HK-2 (cell line): ENCODE measurements at regions not wholly inside any gene's neighbourhood (a gene's known extent, or its start where the extent isn't known, plus 50 kb on each side); places are given as distances from the start of the nearest gene placed in this dataset.
"Not testable (repeated sequence)": the region's sequence is repeated elsewhere in the genome, so short reads cannot be mapped to it uniquely, and the experiment has no call there.

Experiments
- DNase-seq: peaks from one replicate; pipeline ENCODE4 v3.0.0-alpha.2; 2018; ENCODE audit not compliant: unreplicated experiment

DNA sequence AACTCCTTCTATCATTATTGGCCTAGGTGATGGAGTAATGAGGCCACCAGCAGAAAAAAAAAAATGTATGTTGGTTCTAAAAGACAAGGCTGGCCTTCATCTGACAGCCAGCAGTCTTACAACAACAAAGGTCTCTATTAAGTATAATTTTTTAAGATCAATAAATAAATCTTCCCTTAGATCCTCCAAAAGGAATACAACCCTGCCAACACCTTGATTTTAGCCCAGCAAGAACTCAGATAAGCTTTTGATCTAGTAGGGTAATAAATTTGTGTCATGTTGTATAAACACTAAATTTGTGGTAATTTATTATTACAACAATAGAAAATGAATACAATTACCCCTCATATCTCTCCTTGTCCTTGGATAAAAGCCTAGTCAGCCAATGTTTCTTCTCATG, 633.2 kb upstream of the FAM174A start:
- DNase-seq = no peak

DNA sequence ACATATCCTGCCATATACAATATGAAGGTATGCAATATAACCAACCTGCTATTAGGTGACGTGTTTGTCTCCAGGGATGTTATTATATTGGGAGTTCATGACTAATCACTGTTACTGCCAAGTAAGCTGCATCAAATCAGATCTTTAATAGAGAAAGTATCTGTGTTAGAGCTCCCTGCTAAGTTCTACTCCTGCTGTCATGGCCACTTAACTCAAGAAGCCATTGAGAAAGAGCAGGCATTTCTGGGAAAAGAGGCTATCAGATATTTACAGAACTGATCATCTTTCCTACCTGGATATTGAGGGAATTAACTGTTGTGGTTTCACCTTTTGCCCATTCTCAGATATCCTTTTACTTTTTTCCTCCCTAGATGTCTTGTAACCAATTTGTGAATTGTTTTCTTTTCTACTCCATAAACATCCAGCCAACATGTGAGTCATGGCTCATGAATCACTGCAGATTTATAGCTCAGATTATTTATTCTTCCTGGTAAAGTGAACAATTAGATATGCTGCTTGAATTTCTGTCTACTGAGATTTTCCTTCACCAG, 634.8 kb upstream of the FAM174A start:
- DNase-seq = no peak

DNA sequence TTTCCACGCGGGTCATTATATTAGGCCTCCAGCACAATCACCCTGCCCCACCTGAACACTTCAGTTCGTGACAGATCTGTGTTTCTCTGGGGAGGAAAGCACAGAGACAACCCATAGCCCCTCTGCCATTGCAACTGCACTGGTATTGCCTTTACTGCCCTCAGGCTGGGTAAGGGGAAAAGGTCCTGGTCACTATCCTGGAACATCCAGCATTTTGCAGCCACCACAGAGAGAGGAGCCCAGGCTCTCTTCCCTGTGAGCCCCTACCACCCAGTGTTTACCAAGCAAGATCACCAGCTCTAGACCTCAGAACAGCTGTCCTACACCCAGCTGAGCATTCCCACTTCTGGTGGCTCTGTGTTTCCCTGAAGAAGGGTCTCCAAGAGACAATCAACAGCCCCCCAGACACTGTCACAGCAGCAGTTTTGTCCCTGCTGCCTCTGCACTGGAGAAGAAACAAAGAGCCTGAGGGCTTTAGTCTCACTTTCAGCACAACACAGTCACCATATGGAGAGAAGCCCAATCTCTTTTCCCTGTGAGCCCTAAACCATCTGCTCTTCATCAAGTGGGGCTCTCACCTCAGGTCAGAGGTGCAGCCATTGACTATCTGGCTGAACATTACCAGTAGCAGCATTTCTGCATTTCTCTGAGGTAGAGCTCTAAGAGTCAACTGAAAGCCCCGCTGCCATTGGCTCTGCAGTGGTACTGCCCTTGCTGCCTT, 655.2 kb upstream of the FAM174A start:
- DNase-seq = no peak

DNA sequence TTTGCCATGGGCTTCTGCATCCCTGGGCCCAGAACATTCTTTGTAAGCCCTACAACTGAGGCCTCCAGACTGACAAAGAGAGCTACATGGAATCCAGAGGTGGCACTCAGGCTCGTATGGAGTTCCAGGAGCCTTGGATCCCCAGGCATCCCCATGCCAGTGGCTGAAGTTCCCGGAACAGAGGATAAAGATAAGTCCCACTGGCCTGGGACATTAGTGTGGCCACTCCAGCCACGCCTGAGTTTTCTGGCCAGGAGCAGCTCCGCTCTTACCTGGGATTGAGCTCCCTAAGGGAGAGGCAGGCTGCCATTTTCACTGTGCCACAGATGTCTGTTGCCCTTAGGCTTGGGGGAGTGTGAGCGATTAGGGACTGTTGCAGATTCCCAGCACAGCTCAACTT, 656.3 kb upstream of the FAM174A start:
- no peak for DNase-seq

DNA sequence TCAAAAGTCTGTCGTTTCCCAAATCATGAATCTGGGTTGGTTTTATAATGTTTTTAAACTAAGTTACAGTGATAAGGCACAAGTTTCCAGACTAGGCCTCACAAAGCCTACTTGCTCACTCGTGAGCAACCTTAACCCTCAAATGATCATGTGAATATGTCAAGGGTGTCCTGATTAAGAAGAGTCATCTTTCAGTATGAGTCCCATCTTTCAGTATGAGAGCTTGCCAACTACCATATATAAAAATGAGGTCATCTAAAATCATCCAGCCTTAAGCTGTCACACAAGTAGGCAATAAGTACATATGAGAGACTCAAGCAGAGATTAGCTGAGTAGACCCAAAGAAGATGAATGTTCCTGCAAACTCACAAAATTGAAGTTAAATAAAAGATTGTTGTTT, 668.4 kb upstream of the FAM174A start:
- no peak for DNase-seq

DNA sequence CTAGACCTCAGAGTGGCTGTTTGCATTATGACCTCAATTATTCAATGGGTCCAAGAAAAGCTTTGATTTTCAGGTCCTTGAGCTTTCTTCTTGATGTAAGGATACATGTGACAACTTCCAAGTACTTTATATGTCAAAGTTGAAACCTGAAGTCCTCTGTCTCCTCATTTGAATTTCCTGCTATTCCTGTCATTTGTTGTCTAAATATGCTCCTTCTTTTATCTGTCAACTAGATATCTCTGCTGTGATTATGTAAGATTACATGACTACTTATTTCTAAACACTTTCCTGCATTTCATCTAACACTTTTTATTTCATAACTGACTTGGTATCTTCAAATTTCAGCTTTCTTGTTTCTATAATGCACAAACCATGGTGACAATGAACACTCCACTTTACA, 670.0 kb upstream of the FAM174A start:
- no peak for DNase-seq

DNA sequence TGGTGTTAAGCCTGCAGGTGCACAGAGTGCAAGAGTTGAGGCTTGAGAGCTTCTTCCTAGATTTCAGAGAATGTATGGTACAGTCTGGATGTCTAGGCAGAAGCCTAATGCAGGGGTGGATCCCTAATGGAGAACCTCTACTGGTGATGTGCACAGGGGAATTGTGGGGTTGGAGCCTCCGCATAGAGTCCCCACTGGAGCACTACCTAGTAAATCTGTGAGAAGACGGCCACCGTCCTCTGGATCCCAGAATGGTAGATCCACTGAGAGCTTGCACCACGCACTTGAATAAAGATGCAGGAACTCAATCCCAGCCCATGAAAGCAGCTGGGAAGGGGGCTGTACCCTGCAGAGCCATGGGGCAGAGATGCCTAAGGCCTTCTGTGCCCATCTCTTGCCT, 699.4 kb upstream of the FAM174A start:
- no peak for DNase-seq

DNA sequence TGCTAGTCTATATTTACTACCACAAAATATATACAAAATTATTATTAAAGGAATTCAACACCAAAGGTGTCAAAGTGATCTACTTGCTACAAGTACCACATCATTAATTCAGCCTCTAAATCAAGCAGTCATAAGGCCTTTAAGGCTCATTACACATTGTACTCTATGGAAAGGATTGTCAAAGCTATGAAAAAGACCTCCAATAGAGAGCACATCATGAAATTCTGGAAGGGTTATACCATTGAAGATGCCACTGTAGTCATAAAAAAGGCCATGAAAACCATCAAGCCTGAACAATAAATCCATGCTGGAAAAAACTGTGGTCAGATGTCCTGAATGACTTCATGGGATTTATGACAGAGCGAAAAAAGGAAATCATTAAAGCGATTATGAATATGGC, 708.0 kb upstream of the FAM174A start:
- DNase-seq = no peak

DNA sequence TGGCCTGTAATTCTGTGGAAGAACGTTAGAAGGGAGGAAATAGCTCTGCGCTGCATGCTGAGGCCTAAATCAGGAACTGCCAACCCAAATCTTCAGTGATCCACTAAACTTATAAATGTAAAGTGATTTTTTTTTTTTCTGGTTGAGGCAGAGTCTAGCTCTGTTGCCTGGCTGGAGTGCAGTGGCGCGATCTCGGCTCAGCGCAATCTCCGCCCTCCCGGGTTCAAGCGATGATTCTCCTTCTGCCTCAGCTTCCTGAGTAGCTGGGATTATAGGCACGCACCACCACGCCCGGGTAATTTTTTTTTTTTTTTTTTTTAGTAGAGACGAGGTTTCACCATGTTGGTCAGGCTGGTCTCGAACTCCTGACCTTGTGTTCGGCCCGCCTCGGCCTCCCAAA, 717.4 kb upstream of the FAM174A start:
- no peak for DNase-seq

DNA sequence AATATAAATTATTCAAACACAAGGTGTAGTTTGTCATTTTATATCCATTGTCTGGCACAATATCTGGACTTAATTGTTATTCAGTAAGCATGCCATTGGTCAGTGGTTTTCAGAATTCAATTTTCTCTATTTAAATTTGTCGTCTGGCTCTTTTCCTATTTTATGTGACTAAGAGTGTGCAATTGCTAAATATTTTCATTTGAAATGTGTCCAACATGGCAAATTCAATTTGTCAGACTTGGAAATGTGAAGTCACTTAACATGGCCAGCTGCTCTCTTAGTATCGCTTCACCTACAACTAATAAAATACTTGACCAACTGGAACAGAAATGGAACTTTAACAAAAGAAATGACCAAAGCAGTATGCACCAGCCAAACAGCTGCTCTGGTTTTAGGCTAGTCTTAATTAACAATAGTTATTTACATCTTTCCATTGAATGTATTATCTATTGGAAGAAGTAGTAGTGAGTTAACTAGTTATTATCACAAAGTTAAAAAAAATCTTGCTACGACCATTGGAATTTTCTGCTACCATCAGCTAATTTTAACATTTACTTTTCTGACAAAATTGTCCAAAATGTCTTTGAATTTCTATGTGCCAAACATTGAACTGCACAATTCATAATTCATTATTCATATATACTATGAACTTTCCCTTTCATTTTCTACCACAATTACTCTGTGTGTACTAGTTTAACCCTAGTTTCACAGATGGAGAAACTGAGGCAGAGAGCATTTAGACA, 720.7 kb upstream of the FAM174A start:
- no peak for DNase-seq

DNA sequence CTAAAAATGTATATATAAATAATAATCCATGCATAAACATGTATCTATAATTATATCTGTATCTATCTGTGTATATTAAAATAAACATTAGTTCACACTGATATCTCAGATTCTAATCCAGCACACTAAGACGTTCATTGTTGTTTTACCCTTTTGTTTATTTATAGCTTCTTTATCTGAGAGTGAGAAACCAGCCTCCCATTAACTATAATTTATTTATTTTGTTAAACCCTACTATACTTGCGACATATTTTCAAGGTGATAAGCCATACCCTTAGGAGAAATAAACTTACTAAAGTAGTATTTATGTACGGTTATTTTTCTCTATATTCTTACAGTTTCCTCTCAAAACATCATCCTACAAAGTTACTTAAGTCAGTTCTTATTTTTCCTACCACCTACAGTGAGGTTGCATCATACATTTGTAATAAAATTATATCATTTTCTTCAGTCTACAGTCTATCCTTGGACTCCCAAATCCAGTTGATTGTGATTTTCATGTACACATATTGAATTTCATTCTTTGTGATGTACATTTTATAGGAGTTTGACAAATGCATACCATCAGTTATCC, 726.4 kb upstream of the FAM174A start:
- DNase-seq = no peak

DNA sequence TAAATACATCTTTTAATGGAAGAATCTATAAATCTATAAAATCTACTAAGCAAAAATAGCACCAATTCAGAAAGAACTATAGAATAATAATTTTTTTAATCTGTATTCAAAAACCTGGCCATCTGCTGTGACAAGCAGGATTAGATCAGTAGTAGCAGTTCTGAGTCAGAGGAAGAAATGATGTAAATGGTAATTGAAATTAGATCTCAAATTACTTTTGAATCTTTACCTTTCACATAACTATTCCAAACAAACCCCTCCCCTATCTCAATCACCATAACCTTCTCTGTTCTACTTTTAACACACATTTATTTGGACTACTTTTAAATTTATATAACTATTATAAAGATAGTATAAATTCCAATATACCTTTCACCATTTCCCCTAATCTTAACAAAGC, 727.8 kb upstream of the FAM174A start:
- DNase-seq = no peak

DNA sequence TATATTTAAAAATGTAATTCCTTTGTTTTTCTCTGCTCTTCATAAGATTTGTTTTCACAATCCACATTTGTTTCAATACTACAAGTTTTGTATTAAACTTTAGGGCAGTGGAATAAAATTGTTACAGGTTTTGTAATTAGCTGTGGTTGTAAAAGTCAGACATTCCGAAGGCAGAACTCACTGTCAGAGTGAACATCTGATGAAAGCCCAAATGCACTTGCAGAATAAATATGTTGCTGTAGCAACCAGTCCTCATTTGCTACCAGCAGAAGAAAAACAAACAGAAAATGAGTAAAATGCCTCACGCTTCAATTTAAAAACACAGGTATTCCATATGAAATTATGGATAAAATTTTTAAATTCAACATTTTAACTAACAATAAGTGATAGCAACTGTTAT, 740.1 kb upstream of the FAM174A start:
- no peak for DNase-seq

DNA sequence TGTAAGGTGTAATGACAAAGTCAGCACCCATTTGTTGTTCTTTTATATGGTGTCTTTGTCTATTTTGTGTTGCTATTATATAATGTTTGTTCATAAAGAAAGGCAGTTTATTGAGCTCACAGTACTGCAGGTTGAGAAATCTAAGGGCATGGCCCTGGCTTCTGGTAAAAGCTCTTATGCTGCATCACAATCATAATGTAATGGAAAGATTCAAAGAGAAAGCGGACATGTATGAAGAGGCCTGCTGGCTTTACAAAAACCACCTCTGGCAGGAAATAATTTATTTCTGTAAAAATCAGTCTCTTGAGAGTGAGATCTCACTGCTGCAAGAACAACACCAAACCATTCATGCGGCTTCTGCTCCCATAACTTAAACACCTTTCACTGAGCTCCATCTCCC, 746.7 kb upstream of the FAM174A start:
- no peak for DNase-seq

DNA sequence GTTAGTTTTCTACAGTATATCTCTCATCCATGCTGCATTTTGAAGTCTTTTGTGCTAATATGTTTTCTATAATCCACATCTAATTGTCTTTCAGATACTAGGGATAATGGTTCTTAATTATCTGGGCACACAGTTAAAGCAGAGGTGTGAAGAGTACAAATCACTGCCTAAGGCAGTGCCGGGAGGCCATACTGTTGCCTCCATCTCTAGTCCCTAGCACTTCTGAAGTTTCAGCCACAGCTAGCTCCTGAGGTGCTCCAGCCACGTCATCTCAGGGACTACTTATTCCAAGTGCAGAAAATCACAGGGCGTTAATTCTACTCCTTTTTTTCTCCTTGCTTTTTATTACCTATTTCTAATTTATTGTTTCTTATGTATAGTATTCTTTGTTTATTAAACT, 760.0 kb upstream of the FAM174A start:
- DNase-seq = no peak

DNA sequence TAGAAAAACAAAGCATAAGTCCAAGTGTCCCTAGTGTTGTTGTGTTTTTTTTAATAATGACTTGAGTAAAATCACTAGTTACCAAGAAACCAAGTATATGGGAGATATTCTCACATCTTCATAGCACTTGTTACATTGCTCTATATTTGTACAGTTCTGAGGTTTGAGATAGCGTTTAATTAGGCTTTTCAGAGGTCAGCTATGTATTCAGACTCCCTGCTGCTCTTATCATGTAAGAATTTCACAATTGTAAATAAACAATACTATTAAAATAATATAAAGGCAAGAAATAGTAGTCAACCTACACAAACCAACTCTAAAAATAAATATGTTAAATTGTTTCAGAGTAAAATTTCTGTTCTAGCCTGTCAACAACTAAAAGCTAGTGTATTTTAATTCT, 761.9 kb upstream of the FAM174A start:
- DNase-seq = no peak

DNA sequence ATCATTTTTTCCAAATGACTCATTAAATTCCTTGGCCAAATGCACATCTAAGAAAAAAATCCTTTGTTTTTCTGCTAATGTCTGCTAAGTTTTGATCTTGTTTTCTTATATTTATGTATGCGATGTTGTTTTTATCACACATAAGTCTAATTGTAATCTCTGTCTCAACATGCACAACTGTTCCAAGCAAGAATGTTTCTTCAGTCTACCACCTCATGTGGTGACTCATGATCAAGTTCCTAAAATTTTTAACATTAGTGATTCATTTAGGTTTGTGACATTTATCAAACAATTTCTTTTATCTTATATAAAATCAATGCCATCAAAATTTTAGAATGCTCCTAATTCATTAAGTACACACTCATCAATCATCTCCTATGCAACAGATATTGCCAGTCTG, 763.9 kb upstream of the FAM174A start:
- DNase-seq = no peak

DNA sequence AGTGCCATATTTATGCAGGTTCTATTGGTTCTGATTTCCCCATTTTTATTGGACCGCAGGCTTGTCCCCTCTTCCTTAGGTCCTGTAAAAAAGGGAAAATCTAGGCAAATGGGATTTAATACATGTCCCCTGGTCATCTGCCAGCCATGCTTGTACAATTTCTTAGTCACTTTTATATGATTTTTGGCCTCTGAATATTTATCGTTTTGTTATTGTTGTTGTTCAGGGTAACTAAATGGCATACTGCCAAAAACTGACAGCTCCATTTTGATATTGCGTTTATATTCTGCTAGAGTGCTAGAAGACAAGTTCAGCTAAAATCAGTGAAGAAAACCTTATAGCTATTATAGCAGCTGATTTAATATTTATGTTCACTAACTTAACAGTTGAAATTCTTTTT, 770.2 kb upstream of the FAM174A start:
- DNase-seq = no peak

DNA sequence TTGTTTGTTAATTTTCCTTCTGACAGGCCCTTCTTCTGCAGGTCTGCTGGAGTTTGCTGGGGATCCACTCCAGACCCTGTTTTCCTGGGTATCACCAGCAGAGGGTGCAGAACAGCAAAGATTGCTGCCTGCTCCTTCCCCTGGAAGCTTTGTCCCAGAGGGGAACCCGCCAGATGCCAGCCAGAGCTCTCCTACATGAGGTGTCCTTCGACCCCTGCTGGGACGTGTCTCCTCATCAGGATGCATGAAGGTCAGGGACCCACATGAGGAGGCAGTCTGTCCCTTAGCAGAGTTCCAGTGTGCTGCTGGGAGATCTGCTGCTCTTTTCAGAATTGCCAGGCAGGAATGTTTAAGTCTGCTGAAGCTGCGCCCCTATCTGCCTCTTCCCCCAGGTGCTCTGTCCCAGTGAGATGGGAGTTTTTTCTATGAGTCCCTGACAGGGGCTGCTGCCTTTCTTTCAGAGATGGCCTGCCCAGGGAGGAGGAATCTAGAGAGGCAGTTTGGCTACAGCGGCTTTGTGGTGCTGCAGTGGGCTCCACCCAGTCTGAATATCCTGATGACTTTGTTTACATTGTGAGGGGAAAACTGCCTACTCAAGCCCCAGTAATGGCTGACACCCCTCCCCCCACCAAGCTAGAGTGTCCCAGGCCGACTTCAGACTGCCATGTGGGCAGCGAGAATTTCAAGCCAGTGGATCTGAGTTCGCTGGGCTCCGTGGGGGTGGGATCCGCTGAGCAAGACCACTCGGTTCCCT, 772.0 kb upstream of the FAM174A start:
- no peak for DNase-seq

DNA sequence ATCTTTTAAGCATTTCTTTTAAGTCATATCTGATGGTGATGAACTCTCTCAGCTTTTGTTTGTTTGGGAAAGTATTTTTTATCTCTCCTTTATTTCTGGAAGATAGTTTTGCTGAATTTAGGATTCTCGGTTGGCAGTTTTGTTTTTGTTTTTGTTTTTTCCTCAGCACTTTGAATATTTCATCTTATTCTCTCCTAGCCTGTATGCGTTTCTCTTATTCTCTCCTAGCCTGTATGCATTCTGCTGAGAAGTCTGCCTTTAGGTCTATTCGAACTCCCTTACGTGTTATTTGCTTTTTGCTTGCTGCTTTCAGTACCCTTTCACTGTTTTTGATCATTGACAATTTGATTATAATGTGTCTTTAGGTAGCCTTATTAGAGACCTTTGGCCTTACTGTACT, 787.8 kb upstream of the FAM174A start:
- no peak for DNase-seq

DNA sequence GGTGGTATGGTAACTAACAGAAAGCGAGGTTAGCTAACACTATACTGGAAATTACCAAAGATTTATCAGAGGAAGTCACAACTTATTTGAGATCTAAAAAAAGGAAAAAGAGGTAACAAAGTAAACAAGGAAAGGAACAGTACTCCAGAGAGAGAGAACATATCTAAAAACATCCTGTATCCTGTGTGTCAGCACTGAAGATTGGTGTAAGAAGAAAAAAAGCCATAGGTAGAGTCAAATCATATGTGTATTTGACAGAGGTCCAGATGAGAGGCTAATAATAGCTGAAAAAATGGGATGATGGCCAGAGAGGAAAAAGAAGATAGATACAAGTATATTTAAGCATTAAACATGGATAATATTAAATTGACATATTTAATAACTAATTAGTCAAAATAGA, 802.0 kb upstream of the FAM174A start:
- DNase-seq = not testable (repeated sequence)

DNA sequence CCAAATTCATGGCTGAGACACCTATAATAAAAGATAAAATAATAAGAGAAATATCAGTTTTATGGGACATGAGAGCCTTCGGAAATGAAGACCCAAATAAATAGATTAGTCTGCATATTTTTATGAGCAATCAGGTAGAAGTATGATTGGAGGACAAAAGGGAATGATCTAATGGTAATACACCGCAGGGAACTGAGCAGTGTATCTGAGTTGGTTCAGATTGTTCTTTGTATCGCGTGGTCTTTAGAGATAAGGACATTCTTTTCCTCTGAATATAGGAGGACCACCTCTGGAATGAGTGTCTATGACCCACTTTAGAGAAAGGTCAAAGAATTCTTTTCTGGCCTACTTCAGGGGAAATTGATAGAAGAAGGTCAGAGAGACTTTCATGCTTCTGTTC, 801.8 kb upstream of the CHD1 start:
- not testable (repeated sequence) for DNase-seq
